GM18505 (cell line): ENCODE measurements at regions not wholly inside any gene's neighbourhood (a gene's known extent, or its start where the extent isn't known, plus 50 kb on each side); places are given as distances from the start of the nearest gene placed in this dataset.

Experiments used
- ATAC-seq: cut with Tn5 transposase; IDR thresholded peaks from one replicate; pipeline ENCODE4 v1.9.1; 2021; ENCODE audit not compliant: unreplicated experiment
- POLR2A ChIP-seq: IDR thresholded peaks from 4 replicates; pipeline ENCODE4 v1.6.1; 2011; ENCODE audit warnings: borderline replicate concordance; ENCODE audit not compliant: insufficient read depth, insufficient read length; ENCODE audit errors: extremely low read depth

GRCh38 chr2:145066856-145067548 is 547.1 kb upstream of the ZEB2 start:
- ATAC-seq = no peak
- no peak for TF ChIP-seq POLR2A

- ATAC-seq = no peak
- no peak for TF ChIP-seq POLR2A
These were observed 546.3 kb upstream of the ZEB2 start for GRCh38 chr2:145066151-145066661.

GRCh38 chr2:145065342-145065741 is 545.4 kb upstream of the ZEB2 start:
- no peak for TF ChIP-seq POLR2A
- ATAC-seq = no peak

GRCh38 chr2:145064511-145064910 is 544.6 kb upstream of the ZEB2 start:
- no peak for ATAC-seq
- TF ChIP-seq POLR2A = no peak

- ATAC-seq = no peak
These were observed 541.0 kb upstream of the ZEB2 start for GRCh38 chr2:145060876-145061275.

GRCh38 chr2:145059914-145060313 is 540.0 kb upstream of the ZEB2 start:
- no peak for TF ChIP-seq POLR2A
- ATAC-seq = no peak

More at GRCh38 chr2:145060876-145061275, 541.0 kb upstream of the ZEB2 start:
- no peak for TF ChIP-seq POLR2A

- ATAC-seq = no peak
- no peak for TF ChIP-seq POLR2A
These were observed 539.4 kb upstream of the ZEB2 start for GRCh38 chr2:145059343-145059742.

GRCh38 chr2:145058457-145058856 is 538.5 kb upstream of the ZEB2 start:
- ATAC-seq = no peak
- no peak for TF ChIP-seq POLR2A

- ATAC-seq = no peak
- no peak for TF ChIP-seq POLR2A
These were observed 535.7 kb upstream of the ZEB2 start for GRCh38 chr2:145055651-145056050.

- TF ChIP-seq POLR2A = no peak
These were observed 530.2 kb upstream of the ZEB2 start for GRCh38 chr2:145050134-145050533.

GRCh38 chr2:145049475-145049874 is 529.6 kb upstream of the ZEB2 start:
- no peak for ATAC-seq
- no peak for TF ChIP-seq POLR2A

More at GRCh38 chr2:145050134-145050533, 530.2 kb upstream of the ZEB2 start:
- no peak for ATAC-seq

GRCh38 chr2:145047554-145047953 is 527.6 kb upstream of the ZEB2 start:
- no peak for TF ChIP-seq POLR2A
- ATAC-seq = no peak

GRCh38 chr2:145044491-145044890 is 524.6 kb upstream of the ZEB2 start:
- ATAC-seq = no peak
- TF ChIP-seq POLR2A = no peak

- no peak for ATAC-seq
- TF ChIP-seq POLR2A = no peak
These were observed 523.5 kb upstream of the ZEB2 start for GRCh38 chr2:145043399-145043834.
